Activated CD8-positive, alpha-beta memory T cell treated with anti-CD3 and anti-CD28 coated beads for 4 hours (primary cell): ENCODE measurements at regions not wholly inside any gene's neighbourhood (a gene's known extent, or its start where the extent isn't known, plus 50 kb on each side); places are given as distances from the start of the nearest gene placed in this dataset.

Source experiments
- DNase-seq, 2 donors: peaks; one replicate each; pipeline ENCODE4 v3.0.0-alpha.2; 2020; ENCODE audit warnings: low read depth in 2 of 2

- DNase-seq = no peak
These were observed 113.6 kb upstream of the MGAT5 start for GRCh38 chr2:134140251-134140661.

GRCh38 chr2:134141598-134142340 lies 112.1 kb upstream of the MGAT5 start:
- DNase-seq = no peak

DNA sequence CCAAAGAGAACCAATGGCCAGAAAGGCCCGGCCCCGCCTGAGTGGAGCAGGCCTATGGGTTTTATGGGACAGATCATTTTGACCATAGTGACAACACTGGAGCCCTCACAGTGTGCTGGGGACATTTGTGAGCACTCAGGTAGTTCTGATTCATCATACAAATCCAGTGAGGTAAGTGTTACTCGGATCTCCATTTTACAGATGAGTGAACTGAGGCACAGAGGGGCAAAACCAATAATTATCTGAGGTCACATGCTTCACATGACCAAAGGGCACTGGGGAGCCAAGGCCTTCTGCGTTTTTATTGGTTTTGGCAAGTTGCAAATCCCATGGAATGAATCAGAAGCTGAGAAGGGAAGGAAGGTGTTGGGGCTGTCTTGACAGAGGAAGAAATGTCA lies 111.5 kb upstream of the MGAT5 start:
- DNase-seq = no peak

DNA sequence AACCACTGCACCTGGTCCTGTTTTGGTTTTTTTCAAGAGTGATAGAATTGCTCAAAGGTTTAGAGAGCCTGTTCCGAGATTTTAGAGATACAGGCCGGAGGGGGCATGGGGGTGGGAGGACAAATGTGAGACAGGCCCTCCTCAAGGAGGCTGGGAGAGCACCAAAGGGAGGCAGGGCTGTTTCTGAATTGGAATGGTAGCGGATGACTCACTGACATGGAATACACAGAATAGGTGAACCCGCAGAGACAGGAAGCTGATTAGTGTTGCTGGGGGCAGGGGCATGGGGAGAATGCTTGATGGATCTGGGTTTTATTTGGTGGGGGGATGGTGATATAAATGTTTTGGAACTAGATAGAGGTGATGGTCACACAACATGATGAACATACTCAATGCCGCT lies 111.0 kb upstream of the MGAT5 start:
- DNase-seq = no peak

- no peak for DNase-seq
These were observed 110.3 kb upstream of the MGAT5 start for GRCh38 chr2:134143568-134143967.

GRCh38 chr2:134144081-134144596 lies 109.7 kb upstream of the MGAT5 start:
- no peak for DNase-seq

DNA sequence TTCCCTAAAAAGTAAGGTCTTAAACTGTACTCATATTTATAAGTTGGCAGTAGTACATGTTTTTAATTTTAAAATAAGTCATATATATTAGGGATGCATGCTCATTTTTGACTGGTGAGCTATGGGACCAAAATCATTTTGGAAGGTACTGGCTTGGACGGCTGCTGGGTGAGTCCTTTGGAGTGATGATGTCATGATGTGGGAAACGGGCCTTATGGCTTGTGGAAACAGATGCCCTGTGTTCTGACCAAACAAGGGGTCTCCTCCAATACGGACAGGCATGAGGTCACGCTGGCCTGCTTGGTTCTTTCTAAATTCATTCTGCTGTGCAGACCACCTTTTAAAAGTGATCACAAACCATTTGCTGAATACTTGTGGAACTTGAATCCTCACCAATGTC lies 109.2 kb upstream of the MGAT5 start:
- no peak for DNase-seq

DNA sequence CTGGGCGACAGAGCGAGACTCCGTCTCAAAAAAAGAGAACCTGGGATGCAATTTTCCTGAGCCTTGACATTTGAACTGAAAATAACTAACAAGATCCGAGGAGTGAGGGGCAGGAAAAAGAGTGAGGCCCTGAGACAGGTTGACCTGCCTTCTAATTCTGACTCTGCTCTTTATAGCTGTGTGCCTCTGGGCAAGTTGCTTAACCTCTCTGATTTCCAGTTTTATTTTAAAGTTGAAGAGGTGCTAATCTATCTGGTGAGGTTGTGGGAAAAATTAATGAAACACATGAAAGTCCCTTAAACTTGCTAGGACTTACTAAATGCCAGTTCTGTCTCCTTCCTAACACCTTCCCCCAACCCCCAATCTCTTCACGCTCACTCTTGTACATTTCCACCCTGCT lies 108.4 kb upstream of the MGAT5 start:
- DNase-seq = no peak

DNA sequence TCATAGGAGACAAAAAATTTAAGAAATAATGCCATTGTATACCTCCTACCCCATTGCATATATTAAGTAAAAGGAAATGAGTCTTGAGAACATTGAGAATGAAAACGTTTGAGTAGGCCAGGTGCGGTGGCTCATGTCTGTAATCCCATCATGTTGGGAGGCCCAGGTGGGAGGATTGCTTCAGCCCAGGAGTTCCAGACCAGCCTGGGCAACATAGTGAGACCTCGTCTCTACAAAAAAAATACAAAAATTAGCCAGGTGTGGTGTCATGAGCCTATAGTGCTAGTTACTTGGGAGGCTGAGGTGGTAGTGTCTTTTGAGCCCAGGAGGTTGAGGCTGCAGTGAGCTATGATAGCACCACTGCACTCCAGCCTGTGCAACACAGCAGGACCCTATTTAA lies 107.7 kb upstream of the MGAT5 start:
- no peak for DNase-seq

- DNase-seq = no peak
These were observed 107.3 kb upstream of the MGAT5 start for GRCh38 chr2:134146620-134147019.

- no peak for DNase-seq
These were observed 105.7 kb upstream of the MGAT5 start for GRCh38 chr2:134148172-134148571.

GRCh38 chr2:134148843-134149472 lies 104.9 kb upstream of the MGAT5 start:
- DNase-seq = no peak

DNA sequence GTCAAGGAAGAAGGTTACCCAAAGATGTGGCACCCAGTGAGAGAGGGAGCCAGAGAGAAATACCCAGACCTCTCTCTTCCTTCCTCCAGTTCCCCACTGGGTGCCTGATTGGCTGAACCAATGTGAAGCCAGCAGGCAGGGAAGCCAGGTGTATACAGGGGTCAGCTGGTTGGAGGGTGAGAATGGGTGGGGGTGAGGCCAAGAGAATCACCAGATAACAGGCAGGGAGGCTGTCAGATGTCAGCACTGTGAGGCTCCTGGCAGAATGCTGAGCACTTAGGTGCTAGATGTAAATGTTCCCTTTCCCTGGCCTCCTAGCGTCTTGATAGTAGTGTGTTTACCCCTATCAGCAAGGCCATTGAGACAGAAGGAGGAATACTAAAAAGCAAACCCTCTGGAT lies 104.0 kb upstream of the MGAT5 start:
- DNase-seq = no peak

- DNase-seq = no peak
These were observed 103.1 kb upstream of the MGAT5 start for GRCh38 chr2:134150760-134151159.

DNA sequence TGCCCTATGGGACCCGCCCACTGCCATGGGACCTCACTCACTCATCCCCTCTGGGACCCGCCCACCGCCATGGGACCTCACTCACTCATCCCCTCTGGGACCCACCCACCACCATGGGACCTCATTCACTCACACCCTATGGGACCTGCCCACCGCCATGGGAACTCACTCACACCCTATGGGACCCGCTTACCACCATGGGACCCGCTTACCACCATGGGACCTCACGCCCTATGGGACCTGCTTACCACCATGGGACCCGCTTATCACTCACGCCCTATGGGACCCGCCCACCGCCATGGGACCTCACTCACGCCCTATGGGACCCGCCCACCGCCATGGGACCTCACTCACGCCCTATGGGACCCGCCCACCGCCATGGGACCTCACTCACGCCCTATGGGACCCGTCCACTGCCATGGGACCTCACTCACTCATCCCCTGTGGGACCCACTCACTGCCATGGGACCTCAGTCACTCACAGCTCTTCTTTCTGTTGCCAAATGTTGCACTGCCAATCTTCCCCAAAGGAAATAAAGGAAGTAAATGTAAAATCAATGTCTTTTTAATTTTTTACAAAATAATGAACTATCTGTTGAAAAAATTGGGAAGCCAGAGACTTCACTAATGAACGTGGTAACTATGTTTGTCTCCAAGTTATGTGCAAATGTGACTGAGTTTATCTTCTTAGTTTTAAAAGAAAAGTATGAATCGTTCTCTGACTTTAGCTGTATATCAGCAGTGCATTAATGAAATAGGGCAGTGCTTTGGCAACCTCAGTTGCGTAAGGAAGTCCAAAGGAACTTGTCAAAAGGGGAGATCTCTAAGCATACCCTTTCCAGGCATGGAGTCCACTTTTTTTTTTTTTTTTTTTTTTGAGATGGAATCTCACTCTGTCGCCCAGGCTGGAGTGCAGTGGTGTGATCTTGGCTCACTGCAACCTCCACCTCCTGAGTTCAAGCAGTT lies 101.5 kb upstream of the MGAT5 start:
- DNase-seq = no peak

DNA sequence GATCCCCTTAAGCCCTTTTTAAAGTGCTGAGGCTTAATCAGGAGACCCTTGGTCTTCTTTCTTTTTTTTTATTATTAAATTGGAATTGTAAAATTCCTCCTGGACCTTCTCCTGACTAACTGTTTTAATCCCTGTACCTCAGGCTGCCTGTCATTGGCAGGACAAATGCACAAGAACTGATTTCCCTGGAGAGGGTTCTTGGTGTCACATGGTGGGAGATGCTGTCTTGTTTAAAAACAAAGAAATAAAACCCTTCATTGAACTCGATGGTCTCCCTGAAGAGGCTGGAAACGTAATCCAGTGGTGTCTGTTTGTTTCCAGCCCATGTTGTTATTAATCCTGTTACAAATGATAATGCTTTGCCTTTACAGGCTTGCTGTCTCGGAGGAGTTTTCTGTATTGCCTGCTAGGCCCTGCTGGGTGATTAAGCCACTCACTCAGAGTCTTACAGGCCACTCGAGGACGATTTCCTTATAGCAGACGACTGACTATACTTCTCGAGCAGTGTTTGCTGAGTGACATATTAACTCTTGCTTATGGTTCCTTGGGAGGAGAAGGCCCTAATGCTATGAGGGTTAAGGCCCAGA lies 100.5 kb upstream of the MGAT5 start:
- no peak for DNase-seq

DNA sequence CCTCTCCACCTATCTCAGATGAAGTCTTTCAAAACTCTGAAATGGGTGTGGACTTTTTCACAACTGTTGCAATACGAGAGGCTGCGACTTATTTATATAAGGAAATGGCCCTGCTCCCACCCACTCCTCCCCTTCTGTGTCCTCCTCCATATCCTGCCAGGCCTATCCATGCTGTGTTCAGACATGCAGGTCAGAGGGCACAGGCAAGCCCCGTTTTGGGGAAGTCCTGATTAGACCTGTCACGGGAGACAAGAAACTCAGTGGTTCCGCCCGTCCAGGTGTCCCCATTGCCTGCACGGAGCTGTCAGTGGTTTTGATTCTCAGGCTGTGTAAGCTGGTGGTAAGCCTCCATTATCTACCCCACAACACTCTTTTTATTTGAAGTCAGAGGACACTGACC lies 99.6 kb upstream of the MGAT5 start:
- no peak for DNase-seq

- no peak for DNase-seq
These were observed 98.7 kb upstream of the MGAT5 start for GRCh38 chr2:134155134-134155533.

DNA sequence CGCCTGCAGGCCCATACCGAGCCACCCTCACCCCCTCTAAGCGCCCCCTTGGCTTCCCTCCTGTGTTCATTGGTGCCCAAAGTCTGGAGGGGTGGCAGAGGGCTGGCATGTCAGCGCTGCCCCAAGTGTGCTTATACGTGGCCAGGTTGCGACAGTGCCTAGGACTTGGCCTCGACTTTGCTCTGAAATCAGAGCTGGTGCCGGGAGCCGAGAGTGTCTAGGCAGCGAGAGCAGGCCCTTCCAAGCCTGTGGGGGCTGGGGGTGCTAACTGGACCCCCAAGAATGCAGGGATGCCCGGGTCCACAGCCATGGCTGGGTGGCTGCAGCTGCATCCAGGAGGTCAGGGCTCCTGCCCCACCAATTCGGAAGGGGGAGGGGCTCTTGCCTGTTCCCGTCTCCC lies 95.6 kb upstream of the MGAT5 start:
- DNase-seq = no peak

GRCh38 chr2:134161170-134161547 lies 92.7 kb upstream of the MGAT5 start:
- DNase-seq = no peak

DNA sequence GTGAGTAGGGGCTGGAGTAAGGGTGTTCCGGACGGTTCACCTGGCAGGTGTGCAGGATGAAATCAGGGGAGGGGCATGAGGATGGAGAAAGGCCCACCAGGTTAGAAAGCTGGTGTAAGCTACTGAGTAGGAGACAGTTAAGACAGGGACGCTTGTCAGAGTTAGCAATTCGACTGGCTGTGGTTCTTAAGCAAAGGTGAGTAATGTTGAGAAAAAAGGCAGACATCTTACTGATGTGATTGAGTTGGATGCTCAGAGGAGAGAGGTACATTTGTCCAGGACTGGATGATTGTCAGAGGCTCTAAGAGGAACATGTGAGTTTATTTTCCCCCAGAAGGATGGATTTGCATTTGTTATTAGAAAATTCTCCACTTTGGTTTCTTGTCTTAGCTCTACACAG lies 90.5 kb upstream of the MGAT5 start:
- DNase-seq = no peak

GRCh38 chr2:134164306-134164705 lies 89.6 kb upstream of the MGAT5 start:
- no peak for DNase-seq
